HG03565 (cell line): ENCODE measurements at regions not wholly inside any gene's neighbourhood (a gene's known extent, or its start where the extent isn't known, plus 50 kb on each side); places are given as distances from the start of the nearest gene placed in this dataset.
"Not testable (repeated sequence)": the region's sequence is repeated elsewhere in the genome, so short reads cannot be mapped to it uniquely, and the experiment has no call there.

ENCODE experiments used
- ATAC-seq: cut with Tn5 transposase; IDR thresholded peaks from one replicate; pipeline ENCODE4 v1.9.1; 2021; ENCODE audit warnings: mild to moderate bottlenecking, moderate library complexity; ENCODE audit not compliant: unreplicated experiment

DNA sequence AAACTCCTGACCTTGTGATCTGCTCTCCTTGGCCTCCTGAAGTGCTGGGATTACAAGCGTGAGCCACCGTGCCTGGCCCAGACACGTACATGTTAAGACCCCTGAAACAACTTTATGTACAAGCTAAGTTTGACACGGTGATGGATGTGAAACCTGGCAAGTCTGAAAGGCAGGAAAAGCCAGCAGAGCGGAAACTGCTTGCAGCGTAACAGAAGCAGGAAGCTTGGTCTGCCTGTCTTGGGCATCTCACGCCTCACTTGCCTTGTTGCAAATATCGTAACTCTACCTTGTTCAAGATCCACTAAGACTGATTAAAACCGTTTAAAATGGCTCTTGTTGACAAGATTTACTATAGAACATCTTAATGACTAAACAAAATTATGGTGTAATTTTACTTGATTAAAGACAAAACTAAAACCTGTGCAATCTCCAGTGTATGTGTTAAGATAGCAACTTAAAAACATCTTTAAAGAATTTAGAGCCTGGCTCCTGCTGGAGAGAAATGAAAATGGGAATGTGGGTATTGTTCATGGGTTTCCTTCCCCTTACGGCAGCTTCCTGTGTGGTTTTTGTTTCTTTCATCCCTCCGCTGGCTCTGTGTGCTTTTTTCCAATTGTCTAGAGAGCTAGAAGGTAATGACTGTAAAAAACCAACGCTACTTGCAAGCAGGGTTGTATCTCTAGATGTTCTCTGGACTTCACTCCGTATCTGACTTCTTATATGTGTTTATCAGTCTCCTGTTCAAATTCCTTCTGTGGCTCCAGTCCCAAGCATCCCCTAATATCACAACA, 477.6 kb downstream of the XYLT1 start:
- ATAC-seq = no peak

DNA sequence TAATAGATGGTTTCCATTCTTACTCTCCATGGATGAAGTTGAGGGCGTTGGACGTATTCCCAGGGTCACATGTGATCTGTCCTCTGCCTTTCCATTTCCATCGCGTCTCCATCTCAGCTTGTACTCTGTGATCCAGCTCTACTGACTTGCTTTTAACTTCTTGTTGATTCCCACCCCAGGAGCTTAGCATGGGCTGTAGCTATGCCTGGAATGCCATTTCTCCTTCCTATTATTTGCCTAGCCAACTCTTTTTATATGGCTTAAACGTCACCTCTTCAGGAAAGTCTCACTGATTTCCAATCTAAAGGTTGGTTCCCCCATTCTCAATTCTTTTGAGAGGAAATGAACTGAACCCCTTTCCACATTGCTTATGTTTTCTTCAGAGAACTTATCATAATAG, 475.9 kb downstream of the XYLT1 start:
- no peak for ATAC-seq

DNA sequence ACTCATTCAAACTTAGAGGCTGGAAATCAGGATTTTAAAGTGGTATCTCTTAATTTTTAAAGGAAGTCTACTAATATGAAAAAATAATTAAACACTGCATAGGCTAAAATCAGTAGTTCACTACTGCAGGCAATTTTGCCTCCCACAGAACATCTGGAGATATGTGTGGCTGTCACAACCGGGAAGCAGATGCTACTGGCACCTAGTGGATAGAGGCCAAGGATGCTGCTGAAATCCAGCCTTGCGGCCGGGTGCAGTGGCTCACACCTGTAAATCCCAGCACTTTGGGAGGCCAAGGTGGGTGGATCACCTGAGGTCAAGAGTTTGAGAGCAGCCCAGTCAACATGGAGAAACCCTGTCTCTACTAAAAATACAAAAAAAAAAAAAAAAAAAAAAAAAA, 473.9 kb downstream of the XYLT1 start:
- ATAC-seq = no peak

DNA sequence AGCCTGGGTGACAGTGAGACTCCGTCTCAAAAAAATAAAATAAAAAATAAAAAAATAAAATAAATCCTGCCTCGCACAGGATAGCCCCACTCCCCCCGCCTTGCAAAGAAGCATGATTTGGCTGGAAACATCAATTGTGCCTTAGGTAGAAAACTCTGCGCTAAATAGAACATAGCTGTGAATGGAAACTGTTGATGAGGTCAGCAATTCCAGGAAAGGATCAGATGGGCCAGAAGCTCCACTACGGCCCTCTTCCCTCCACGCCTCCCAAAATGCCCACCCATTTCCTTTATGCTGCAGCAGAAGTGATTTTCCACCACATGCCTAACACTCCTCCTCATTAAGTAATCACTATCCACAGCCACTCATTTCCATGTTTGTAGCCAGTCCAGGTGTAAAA, 473.4 kb downstream of the XYLT1 start:
- no peak for ATAC-seq

DNA sequence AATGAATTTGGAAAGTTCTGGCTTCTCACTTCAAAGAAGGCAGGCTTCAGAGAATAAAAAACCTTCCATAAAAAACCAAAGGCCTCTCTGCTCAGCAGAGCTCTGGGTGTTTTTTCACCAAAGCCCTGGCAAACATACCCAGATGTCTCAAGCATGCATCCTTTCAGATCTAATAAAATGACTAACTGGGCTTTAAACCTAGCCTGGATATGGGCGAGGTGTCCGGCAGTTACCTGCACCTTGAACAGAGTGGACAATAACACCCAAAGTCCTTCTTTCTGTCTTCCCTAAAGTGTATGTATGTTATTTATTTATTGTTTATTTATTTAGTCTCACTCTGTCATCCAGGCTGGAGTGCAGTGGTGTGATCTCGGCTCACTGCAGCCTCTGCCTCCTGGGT, 469.3 kb downstream of the XYLT1 start:
- ATAC-seq = no peak

DNA sequence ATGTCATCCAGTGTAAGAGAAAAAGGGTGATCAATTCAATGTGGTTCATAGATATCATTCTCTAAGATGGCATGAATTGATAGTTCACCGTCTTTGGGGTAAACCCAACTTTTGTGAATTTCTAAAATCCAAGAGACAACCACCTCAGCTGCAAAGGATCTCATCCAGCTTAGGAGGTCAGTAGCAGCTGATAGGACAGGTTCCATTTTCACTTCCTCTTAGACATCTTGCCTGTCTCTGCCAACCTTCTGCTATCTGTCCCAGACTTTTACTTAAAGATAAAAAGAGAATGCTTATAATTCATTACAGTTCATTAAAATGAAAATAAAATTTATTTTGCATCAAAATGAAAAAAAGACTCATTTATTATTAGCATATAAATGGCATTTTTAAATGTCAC, 468.2 kb downstream of the XYLT1 start:
- no peak for ATAC-seq

DNA sequence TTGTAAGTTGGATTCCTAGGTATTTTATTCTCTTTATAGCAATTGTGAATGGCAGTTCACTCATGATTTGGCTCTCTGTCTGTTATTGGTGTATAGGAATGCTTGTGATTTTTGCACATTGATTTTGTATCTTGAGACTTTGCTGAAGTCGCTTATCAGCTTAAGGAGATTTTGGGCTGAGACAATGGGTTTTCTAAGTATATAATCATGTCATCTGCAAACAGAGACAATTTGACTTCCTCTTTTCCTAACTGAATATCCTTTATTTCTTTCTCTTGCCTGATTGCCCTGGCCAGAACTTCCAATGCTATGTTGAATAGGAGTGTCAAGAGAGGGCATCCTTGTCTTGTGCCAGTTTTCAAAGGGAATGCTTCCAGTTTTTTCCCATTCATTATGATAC, 464.8 kb downstream of the XYLT1 start:
- ATAC-seq = not testable (repeated sequence)

DNA sequence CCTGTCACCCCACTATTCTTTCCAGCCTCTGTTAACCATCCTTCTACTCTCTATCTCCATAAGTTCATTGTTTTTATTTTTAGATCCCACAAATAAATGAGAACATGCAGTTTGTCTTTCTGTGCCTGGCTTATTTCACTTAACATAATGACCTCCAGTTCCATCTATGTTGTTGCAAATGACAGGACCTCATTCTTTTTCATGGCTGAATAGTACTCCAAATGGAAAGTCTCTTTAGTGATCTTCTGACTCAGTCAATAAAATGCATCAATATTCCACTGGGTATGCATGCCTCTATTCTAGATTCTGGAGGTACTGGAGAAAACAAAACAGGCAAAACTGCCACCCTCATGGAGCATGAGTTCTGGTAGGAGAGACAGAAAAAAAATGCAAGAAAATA, 459.0 kb downstream of the XYLT1 start:
- no peak for ATAC-seq

DNA sequence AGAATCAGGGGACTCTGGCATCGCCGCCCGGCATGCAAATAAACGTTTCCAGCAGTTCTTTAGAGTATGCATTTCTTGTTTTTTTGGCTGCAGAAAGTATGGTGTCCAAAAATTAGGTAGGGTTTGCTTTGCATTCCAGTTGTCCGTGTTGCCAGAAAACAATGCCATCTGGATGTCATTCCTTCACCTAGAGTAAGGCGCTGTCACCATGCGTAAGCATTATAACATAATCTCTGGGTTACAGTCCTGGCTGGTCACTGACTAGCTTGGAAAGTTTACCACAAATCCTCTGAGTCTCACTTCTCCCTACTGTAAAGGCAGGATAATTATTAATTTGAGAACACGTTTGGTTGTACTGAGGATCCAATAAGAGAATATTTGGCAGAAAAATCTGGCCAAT, 457.7 kb downstream of the XYLT1 start:
- ATAC-seq = no peak

DNA sequence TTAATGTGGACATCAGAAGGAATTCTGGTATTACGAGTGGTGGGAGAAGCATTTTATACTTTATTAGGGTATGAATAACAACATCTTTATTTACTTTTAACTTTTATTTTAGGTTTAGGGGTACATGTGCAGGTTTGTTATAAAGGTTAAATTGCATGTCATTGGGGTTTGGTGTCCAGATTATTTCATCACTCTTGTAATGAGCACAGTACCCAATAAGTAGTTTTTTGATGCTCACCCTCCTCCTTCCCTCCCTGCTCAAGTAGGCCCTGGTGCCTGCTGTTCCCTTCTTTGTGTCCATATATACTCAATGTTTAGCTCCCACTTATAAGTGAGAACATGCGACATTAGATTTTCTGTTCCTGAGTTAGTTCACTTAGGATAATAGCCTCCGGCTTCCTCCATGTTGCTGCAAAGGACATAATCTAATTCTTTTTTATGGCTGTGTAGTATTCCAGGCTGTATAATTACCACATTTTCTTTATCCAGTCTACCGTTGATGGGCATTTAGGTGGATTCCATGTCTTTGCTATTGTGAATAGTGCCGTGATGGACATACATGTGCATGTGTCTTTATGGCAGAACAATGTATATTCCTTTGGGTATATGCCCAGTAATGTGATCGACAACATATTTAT, 456.2 kb downstream of the XYLT1 start:
- no peak for ATAC-seq

DNA sequence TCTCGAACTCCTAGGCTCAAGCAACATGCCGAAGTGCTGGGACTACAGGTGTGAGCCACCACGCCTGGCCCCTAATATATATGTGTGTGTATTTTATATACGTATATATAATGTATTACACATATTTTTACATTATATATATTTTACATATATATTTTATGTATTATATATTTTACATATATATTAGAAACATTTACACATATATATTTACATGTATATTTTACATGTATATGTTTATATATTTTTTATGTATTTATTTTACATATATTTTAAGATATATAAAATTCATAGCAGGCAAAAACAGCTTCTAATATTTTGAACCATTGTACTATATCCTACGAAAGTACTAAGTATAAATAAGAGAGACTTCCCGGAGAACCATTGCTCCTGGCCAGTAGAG, 455.1 kb downstream of the XYLT1 start:
- ATAC-seq = no peak

DNA sequence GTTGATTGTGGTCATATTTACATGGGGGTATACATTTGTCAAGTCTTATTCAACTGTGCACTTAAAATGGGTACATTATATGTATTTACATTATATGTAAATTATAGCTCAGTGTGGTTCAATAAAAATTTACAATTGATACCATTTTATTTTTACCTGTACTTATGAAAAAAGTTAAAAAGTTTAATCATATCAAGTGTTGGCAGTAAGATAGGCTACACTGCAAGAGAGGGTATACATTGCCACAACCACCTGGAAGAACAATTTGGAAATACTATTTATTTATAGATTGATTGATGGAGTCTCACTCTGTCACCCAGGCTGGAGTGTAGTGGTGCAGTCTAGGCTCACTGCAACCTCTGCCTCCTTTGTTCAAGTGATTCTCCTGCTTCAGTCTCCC, 453.3 kb downstream of the XYLT1 start:
- ATAC-seq = no peak

DNA sequence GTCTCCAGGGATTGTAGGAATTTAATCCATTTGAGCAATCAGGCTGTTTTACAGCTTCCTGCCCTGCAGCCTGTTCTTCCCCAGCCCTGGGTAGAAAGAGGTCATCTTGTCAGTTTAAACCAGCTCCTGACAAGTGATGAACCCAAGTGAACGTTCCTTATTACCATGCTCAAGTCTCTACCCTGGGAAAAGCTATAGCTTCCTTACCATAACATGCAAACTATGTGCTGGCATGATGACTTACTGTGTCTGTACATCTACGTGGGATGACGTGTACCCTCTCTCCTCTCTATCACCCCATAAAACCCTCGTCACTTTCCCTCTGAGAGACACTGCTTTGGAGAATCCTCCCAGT, 452.2 kb downstream of the XYLT1 start:
- ATAC-seq = no peak

DNA sequence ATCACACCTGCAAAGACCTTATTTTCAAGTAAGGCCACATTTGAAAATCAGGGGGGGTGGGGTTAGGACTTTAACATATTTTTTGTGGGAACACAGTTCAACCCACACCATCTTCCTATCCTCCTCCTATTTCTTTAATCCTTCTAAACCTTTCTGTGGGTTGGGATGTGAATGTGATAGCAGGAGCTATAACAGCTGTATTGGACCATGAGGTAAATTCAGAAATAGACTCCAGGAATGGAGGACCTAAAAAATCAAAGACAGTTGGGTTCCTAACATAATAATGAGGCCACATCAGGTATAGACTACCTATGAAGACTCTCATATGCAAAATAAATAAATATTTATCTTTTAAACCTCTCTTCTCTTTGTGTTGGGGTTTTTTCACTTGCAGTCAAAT, 451.4 kb downstream of the XYLT1 start:
- no peak for ATAC-seq

DNA sequence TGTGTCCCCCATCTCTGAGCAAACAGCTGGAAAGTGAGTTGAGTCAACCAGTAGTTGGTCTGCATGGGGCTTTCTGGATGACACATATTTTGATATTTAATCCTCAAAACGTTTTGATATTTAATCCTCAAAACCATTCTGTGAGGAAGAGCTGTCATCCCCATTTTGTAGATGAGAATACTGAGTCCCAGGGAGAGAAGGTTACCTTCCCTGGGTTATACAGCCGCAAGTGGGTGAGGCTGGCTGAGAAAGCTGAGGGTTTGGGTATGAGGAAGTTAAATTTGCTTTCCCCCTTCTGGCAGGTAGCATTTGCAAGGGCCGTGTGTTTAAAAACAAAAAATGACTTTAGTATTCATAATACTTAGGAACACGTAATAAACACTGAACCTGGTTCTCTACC, 447.2 kb downstream of the XYLT1 start:
- ATAC-seq = no peak

DNA sequence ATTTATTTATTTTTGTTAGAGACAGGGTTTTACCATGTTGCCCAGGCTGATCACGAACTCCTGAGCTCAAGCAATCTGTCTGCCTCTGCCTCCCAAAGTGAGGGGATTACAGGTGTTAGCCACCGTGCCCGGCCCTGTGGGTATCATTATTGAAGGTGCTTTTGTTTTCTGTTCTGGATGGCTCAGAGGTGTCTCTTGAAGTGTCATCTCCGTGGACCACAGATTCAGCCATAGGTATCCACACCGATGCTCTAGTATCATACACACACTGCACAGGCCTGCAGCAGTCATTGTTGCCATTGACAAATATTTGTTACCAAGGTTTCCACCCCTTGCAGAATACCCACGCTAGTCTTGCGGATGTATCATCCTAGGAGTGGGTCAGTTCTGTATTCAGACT, 446.2 kb downstream of the XYLT1 start:
- no peak for ATAC-seq

DNA sequence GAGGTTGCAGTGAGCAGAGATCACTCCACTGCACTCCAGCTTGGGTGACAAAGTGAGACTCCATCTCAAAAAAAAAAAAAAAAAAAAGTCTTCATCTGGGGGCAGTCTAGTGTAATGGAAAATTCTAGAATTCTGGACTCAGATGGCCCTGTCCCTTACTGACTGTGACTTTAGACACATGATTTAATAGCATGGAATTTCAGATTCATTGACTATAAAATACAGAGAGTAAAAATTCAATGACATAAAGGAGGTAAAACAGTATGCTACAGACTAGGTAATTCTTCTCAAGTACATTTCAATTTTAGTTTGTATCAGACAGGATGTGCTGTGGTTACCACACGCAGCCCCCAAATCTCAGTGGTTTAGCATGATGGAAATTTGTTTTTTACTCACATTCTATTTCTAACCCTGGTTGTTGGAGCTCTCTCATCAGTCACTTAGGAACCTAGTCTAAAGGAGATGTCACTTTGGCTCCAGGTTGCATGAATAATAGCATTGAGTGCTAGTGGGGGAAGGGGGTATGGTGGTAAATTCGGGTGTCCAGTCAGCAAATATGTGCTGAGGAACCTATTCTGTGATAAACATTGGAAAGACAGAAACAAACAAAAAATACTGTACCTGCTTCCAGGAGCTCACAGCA, 444.0 kb downstream of the XYLT1 start:
- peak; percentile 84 for ATAC-seq

DNA sequence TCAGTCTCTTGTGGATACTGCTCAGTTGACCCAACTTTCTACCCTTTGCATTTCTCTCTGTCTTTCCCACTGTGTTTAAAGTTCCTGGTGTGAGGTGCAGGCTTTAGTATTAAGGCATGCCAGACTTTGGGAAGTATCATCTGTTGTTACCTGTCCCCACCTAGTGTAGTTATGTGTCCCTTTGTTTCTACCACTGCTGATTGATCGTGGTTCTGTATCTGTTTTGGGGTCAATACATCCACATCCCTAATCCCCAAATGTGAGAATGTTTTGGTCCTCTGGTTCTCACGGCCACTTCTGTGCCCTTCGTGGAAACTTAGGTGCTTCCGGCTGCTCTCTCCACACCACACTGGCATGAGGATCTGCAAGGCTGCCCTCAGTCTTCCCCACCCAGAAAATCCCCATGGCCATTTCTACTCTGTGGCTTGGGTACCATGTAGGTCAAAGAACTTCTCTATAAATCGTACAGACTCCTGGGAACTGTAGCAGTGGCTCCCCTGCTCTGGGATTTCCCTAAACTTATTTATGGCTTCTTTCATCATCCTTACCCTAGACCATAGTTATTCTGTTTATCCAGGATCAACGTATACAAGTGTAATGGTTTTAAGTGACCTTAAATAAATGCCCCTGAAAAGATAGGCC, 443.2 kb downstream of the XYLT1 start:
- no peak for ATAC-seq

DNA sequence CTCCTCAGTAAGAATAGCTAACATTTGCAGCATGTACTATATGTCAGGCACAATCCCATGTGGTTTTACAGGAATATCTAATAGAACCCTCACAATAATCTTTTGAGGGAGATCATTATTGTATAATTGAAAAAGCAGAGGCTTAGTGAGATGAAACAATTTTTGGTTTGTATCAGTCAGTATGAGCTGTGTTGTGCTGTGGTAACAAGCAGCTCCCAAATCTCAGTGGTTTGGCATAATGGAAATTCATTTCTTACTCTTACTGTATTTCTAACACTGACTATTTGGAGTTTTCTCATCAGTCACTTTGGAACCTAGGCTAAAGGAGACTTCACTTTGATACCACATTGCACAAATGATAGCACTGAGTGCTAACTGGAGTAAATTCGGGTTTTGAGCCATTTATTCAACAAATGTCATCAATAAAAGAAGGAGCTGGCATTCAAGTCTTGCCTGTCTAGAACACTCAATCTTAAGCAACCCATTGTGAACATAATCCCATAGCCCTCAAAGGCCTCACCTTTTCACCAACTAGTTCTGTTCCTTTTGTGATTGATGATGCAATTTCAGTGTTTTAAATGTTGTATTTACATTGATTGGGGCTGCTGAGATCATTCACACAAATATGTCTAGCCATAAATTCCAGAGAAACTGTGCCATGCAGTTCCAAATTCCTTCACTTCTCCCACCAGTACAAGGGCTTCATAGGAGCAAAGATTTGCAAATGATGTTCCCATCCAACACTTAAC, 441.0 kb downstream of the XYLT1 start:
- ATAC-seq = no peak

DNA sequence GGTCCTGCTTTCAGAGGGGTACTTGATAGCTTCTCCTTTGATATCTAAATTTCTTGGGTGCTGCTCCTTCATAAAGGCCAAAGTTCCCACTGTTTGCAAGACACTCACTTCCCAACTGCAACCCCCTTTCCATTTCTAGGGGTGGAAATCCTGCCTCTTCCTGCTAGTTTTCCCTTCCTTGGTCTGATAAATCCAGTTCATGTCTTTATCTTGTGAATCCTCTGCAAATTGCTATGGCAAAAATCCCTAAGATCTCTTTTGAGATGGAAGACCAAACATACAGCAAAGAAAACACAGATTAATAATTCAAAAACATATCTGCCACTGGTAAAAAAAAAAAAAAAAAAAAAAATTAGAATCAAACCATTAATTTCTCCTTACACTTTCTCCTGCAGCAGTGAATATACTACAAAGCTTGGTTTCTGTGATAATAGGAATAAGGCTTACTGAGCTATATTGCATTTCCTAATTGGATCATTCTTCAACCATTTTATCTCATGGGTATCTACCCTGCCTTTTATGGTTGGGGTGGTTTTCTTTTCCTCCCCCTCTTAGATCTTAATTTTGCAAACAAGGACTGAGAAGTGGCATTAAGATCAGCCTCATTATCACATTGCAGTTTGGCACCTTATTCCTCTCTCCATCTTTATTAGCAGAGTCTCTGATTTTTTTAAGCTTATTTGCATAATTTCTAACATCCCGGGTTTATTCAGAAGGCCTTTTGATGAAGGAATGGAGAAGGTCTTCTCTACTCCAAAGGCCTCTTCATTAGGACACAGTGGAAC, 439.1 kb downstream of the XYLT1 start:
- no peak for ATAC-seq
